SH-SY5Y (cell line): ENCODE measurements at regions not wholly inside any gene's neighbourhood (a gene's known extent, or its start where the extent isn't known, plus 50 kb on each side); places are given as distances from the start of the nearest gene placed in this dataset.

ENCODE experiments used
- GATA2 ChIP-seq: IDR thresholded peaks from 2 replicates; pipeline ENCODE4 v1.6.1; 2011; ENCODE audit warnings: mild to moderate bottlenecking, low read depth, low read length
- GATA3 ChIP-seq: IDR thresholded peaks from 2 replicates; pipeline ENCODE4 v1.6.1; 2011; ENCODE audit warnings: low read depth, mild to moderate bottlenecking, low read length, moderate library complexity

DNA sequence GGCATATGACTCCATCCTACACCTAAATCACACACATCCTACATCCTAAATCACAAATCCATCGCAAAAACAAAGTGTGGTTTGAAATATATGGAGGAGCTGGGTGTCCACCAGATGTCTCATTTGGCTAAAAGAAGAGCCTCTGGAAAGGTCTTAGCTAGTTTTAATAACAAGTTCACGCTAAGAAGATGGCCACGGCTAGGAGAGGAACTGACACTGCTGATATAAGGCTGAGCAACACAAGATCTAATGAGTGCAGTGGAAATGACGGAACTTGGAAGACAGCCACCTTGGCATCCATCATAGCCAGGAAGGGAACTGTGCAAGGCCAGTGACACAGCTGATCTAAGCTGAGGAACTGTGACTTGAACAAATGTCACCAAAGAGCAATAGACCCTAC is 60.0 kb upstream of the AGAP1 start:
- TF ChIP-seq GATA3, result no peak
- TF ChIP-seq GATA2, result no peak
